Liver (tissue), 8 donors: ENCODE measurements at regions not wholly inside any gene's neighbourhood (a gene's known extent, or its start where the extent isn't known, plus 50 kb on each side); places are given as distances from the start of the nearest gene placed in this dataset.

Source experiments
- DNase-seq: peaks from one replicate; pipeline ENCODE4 v3.0.0-alpha.2; 2017; ENCODE audit warnings: low spot score
- H3K27ac ChIP-seq, 2 donors: one replicate each; pipeline ENCODE4 v1.7.0; 2013; ENCODE audit warnings: inconsistent platforms in 2 of 2, low read length in 2 of 2, control low read depth in 1 of 2, low read depth in 1 of 2, mild to moderate bottlenecking in 1 of 2
- H3K27me3 ChIP-seq, 4 donors: one replicate each; pipeline versions ENCODE4 v1.6.1 to v1.7.0; 2013; ENCODE audit warnings: low read length in 3 of 4, inconsistent platforms in 1 of 4, mild to moderate bottlenecking in 1 of 4, moderate library complexity in 1 of 4; ENCODE audit not compliant: control insufficient read depth in 4 of 4, insufficient read depth in 4 of 4
- H3K36me3 ChIP-seq, 4 donors: one replicate each; pipeline versions ENCODE4 v1.6.1 to v1.7.0; 2013; ENCODE audit warnings: low read length in 3 of 4, mild to moderate bottlenecking in 3 of 4, low read depth in 1 of 4, moderate library complexity in 1 of 4; ENCODE audit not compliant: control insufficient read depth in 4 of 4, insufficient read depth in 3 of 4
- H3K4me1 ChIP-seq, 4 donors: one replicate each; pipeline versions ENCODE4 v1.6.1 to v1.7.0; 2013; ENCODE audit warnings: low read length in 3 of 4, mild to moderate bottlenecking in 3 of 4, moderate library complexity in 1 of 4; ENCODE audit not compliant: control insufficient read depth in 4 of 4, insufficient read depth in 4 of 4
- H3K4me3 ChIP-seq, 3 donors: one replicate each; pipeline versions ENCODE4 v1.6.1 to v1.7.0; 2013; ENCODE audit warnings: low read length in 3 of 3, control low read depth in 1 of 3, low read depth in 1 of 3, mild to moderate bottlenecking in 1 of 3
- H3K9ac ChIP-seq, 2 donors: one replicate each; pipeline ENCODE4 v1.7.0; 2013; ENCODE audit warnings: low read length in 2 of 2, mild to moderate bottlenecking in 2 of 2, moderate library complexity in 2 of 2, control low read depth in 1 of 2, low read depth in 1 of 2
- H3K9me3 ChIP-seq, 4 donors: one replicate each; pipeline versions ENCODE4 v1.6.1 to v1.7.0; 2013; ENCODE audit warnings: low read length in 3 of 4; ENCODE audit not compliant: control insufficient read depth in 4 of 4
- EGR1 ChIP-seq, 2 donors: IDR thresholded peaks; 2 replicates each; pipeline ENCODE4 v1.6.1; 2016 to 2018; ENCODE audit warnings: antibody characterized with exemption in 2 of 2, low read depth in 2 of 2
- FOXA1 ChIP-seq: IDR thresholded peaks from 2 replicates; pipeline ENCODE4 v1.6.1; 2016; ENCODE audit warnings: antibody characterized with exemption
- FOXA2 ChIP-seq: IDR thresholded peaks from 2 replicates; pipeline ENCODE4 v1.6.1; 2016; ENCODE audit warnings: antibody characterized with exemption
- GABPA ChIP-seq, 2 donors: IDR thresholded peaks in 1 of 2; conservative IDR thresholded peaks in 1 of 2; 2 replicates each; pipeline ENCODE4 v1.6.1; 2016; ENCODE audit warnings: antibody characterized with exemption in 2 of 2, mild to moderate bottlenecking in 1 of 2, moderate library complexity in 1 of 2
- HNF4A ChIP-seq, 2 donors: conservative IDR thresholded peaks; 2 replicates each; pipeline ENCODE4 v1.6.1; 2016; ENCODE audit warnings: antibody characterized with exemption in 2 of 2, mild to moderate bottlenecking in 2 of 2
- HNF4G ChIP-seq: IDR thresholded peaks from 2 replicates; pipeline ENCODE4 v1.6.1; 2016; ENCODE audit warnings: antibody characterized with exemption
- JUND ChIP-seq, 2 donors: IDR thresholded peaks; 2 replicates each; pipeline ENCODE4 v1.6.1; 2016; ENCODE audit warnings: antibody characterized with exemption in 2 of 2
- MAX ChIP-seq: IDR thresholded peaks from 2 replicates; pipeline ENCODE4 v1.6.1; 2016; ENCODE audit warnings: antibody characterized with exemption
- NR2F2 ChIP-seq: IDR thresholded peaks from 2 replicates; pipeline ENCODE4 v1.6.1; 2016; ENCODE audit warnings: antibody characterized with exemption
- RAD21 ChIP-seq, 2 donors: IDR thresholded peaks; 2 replicates each; pipeline ENCODE4 v1.6.1; 2016; ENCODE audit warnings: antibody characterized with exemption in 2 of 2, mild to moderate bottlenecking in 2 of 2
- REST ChIP-seq: IDR thresholded peaks from 2 replicates; pipeline ENCODE4 v1.6.1; 2016; ENCODE audit warnings: antibody characterized with exemption, mild to moderate bottlenecking
- RXRA ChIP-seq, 2 donors: IDR thresholded peaks; 2 replicates each; pipeline ENCODE4 v1.6.1; 2017 to 2018; ENCODE audit warnings: antibody characterized with exemption in 2 of 2, mild to moderate bottlenecking in 1 of 2
- SP1 ChIP-seq: IDR thresholded peaks from 2 replicates; pipeline ENCODE4 v1.6.1; 2018; ENCODE audit warnings: antibody characterized with exemption, mild to moderate bottlenecking
- TAF1 ChIP-seq: conservative IDR thresholded peaks from 2 replicates; pipeline ENCODE4 v1.6.1; 2016; ENCODE audit warnings: antibody characterized with exemption, mild to moderate bottlenecking
- YY1 ChIP-seq: IDR thresholded peaks from 2 replicates; pipeline ENCODE4 v1.6.1; 2016; ENCODE audit warnings: antibody characterized with exemption, mild to moderate bottlenecking
- ZBTB33 ChIP-seq: IDR thresholded peaks from 2 replicates; pipeline ENCODE4 v1.6.1; 2016; ENCODE audit warnings: antibody characterized with exemption
- WGBS: extraction: QIAGEN DNeasy Blood & Tissue Kit; methylation state at CpG from one replicate; pipeline ENCODE4 v1.1.7; 2013; 5-methylcytosine and 5-hydroxymethylcytosine counted together
- TF ChIP-seq, protein P1 (sequence below): fragments of 150-350 bp; IDR thresholded peaks from 2 replicates; pipeline ENCODE4 v1.5.1; 2017; ENCODE audit warnings: improper control_type of control experiment, low read depth, low read length; ENCODE audit not compliant: missing input control
- TF ChIP-seq, protein P2 (sequence below): IDR thresholded peaks from 2 replicates; pipeline ENCODE4 v1.6.1; 2016; ENCODE audit warnings: antibody characterized with exemption
- donor health status: healthy.
- donor health status: healthy.
- donor health status: healthy.
- donor health status: healthy.
- donor health status: healthy.

DNA sequence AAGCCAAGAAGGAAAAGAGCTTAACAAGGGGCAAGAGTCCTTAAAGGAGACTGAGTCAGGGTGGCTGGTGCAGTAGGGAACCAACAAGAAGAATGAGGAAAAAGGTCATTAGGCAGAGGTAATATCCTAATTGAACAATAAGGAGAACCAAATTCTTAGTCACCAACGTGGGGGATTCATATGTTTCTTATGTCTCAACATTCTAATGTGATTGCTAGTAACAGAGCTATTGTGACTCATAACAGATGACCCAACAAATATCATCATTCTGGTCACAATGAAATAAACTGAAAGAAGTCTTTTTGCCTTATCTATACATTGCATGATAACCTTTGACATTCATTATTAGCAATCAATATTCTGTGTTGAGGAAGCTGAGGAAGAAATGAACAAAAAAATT, 101.6 kb downstream of the RAP2A start:
- H3K27me3 ChIP-seq = no peaks in the 10 kb centered on the region
- H3K36me3 ChIP-seq = no peaks in the 10 kb centered on the region
- no peak for TF ChIP-seq RAD21 (IDR thresholded peaks at IDR 0.05)
- TF ChIP-seq ZBTB33 = no peak
- no peak for TF ChIP-seq RXRA (IDR thresholded peaks at IDR 0.05)
- TF ChIP-seq HNF4A (conservative IDR thresholded peaks at IDR 0.05) = no peak
- no peak for TF ChIP-seq JUND (IDR thresholded peaks at IDR 0.05)
- no peak for TF ChIP-seq TAF1
- no peak for TF ChIP-seq MAX
- no peak for TF ChIP-seq YY1
- TF ChIP-seq GABPA (IDR thresholded peaks at IDR 0.05 in 1 of 2, conservative IDR thresholded peaks at IDR 0.05 in 1 of 2) = no peak
- no peak for TF ChIP-seq REST
- no peak for TF ChIP-seq FOXA1
- TF ChIP-seq FOXA2 = no peak
- no peak for TF ChIP-seq HNF4G
- no peak for TF ChIP-seq EGR1 (IDR thresholded peaks at IDR 0.05; ENCODE audit: low read depth in 2 of 2)
- TF ChIP-seq, protein P1, sequence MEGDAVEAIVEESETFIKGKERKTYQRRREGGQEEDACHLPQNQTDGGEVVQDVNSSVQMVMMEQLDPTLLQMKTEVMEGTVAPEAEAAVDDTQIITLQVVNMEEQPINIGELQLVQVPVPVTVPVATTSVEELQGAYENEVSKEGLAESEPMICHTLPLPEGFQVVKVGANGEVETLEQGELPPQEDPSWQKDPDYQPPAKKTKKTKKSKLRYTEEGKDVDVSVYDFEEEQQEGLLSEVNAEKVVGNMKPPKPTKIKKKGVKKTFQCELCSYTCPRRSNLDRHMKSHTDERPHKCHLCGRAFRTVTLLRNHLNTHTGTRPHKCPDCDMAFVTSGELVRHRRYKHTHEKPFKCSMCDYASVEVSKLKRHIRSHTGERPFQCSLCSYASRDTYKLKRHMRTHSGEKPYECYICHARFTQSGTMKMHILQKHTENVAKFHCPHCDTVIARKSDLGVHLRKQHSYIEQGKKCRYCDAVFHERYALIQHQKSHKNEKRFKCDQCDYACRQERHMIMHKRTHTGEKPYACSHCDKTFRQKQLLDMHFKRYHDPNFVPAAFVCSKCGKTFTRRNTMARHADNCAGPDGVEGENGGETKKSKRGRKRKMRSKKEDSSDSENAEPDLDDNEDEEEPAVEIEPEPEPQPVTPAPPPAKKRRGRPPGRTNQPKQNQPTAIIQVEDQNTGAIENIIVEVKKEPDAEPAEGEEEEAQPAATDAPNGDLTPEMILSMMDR = no peak
- TF ChIP-seq, protein P2, sequence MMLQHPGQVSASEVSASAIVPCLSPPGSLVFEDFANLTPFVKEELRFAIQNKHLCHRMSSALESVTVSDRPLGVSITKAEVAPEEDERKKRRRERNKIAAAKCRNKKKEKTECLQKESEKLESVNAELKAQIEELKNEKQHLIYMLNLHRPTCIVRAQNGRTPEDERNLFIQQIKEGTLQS = no peak
- no peak for TF ChIP-seq SP1
- no peak for TF ChIP-seq NR2F2
- no peak overlapping the region for H3K4me3 ChIP-seq
- no peak overlapping the region for H3K9ac ChIP-seq
- DNase-seq = no peak
- H3K9me3 ChIP-seq = no peaks in the 10 kb centered on the region
- H3K27ac ChIP-seq = no peak overlapping the region
- WGBS = 70% methylated on average over 1 of the region's 1 CpG
- no peaks in the 10 kb centered on the region for H3K4me1 ChIP-seq

GRCh38 chr13:97537110-97537509, 103.1 kb downstream of the RAP2A start:
- H3K9ac ChIP-seq = no peak overlapping the region
- H3K36me3 ChIP-seq = no peaks in the 10 kb centered on the region
- no peaks in the 10 kb centered on the region for H3K27me3 ChIP-seq
- WGBS = 90% methylated on average over 1 of the region's 1 CpG
- H3K9me3 ChIP-seq = no peaks in the 10 kb centered on the region
- no peak overlapping the region for H3K4me3 ChIP-seq
- DNase-seq = no peak
- H3K4me1 ChIP-seq = no peaks in the 10 kb centered on the region
- H3K27ac ChIP-seq = no peak overlapping the region
- TF ChIP-seq TAF1 = no peak
- no peak for TF ChIP-seq SP1
- TF ChIP-seq JUND (IDR thresholded peaks at IDR 0.05) = no peak
- no peak for TF ChIP-seq HNF4G
- no peak for TF ChIP-seq MAX
- TF ChIP-seq, protein P1 = no peak
- no peak for TF ChIP-seq YY1
- TF ChIP-seq ZBTB33 = no peak
- TF ChIP-seq, protein P2 = no peak
